ENCODE measurements at regions not wholly inside any gene's neighbourhood (a gene's known extent, or its start where the extent isn't known, plus 50 kb on each side); places are given as distances from the start of the nearest gene placed in this dataset.

DNA sequence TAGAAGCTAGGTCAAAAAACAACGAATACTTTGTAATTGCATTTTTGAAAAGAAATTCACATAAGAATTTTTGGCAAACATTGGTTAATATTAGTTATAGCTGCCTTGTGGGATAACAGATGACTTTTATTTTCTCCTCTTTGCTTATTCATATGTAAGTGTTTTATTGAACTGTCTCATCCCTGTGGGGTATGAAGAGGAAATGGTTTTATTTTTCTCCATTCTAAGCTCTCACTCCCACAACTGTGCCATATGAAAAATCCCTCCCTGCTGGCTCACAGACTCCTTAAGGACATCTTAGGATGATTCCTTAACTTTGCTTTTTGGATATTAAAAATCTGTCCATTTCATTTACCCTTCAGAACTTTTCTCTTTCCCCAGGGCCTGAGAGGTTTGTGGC, 300.6 kb downstream of the PPP1R2C start:
- Histone ChIP-seq H4K20me1 (ENCODE audit: control insufficient read depth, extremely low read depth, insufficient read depth, low read length) (no peaks in the 10 kb centered on the region), H3K79me2 (ENCODE audit: control insufficient read depth, insufficient read depth, low read length) (no peaks in the 10 kb centered on the region), H3K27ac (ENCODE audit: control insufficient read depth, insufficient read depth, low read length) (no peak overlapping the region), H3K4me3 (ENCODE audit: control insufficient read depth in 2 of 3, extremely low read depth in 1 of 3, insufficient read depth in 2 of 3, low read depth in 1 of 3, low read length in 3 of 3) (no peak overlapping the region), H3K4me2 (ENCODE audit: control insufficient read depth, extremely low read depth, insufficient read depth, low read depth, low read length) (no peak overlapping the region), H3K36me3 (ENCODE audit: control insufficient read depth in 2 of 2, extremely low read depth in 1 of 2, insufficient read depth in 2 of 2, low read length in 2 of 2) (no peaks in the 10 kb centered on the region), H3K27me3 (ENCODE audit: control insufficient read depth, extremely low read depth, insufficient read depth, low read length) (no peaks in the 10 kb centered on the region), H2AFZ (ENCODE audit: control insufficient read depth, low read length) (no peak overlapping the region), H3K9ac (ENCODE audit: control insufficient read depth, extremely low read depth, insufficient read depth, low read length) (no peak overlapping the region), H3K9me3 (ENCODE audit: control insufficient read depth, low read depth, low read length) (no peaks in the 10 kb centered on the region), H3K9me1 (ENCODE audit: control insufficient read depth, extremely low read depth, insufficient read depth, low read length) (no peaks in the 10 kb centered on the region), H3K4me1 (ENCODE audit: control insufficient read depth, extremely low read depth, insufficient read depth, low read length) (no peaks in the 10 kb centered on the region)
- no peak for DNase-seq (ENCODE audit: low read depth, low spot score)
- TF ChIP-seq EZH2 (IDR thresholded peaks at IDR 0.05; ENCODE audit: low read length) (no peak), CTCF (optimal IDR thresholded peaks at IDR 0.05 in 1 of 3, IDR thresholded peaks at IDR 0.05 in 1 of 3, conservative IDR thresholded peaks at IDR 0.05 in 1 of 3; ENCODE audit: extremely low read depth in 1 of 3, insufficient read depth in 2 of 3, low read length in 3 of 3) (no peak)
- dilution Hi-C loops (cut with MboI; ENCODE audit: extremely low pct_ligation_motif_present, low sequenced_read_pairs), result no loop called here
- FAIRE-seq, result no peak

GRCh38 chrX:42472727-42473126, 305.2 kb downstream of the PPP1R2C start:
- DNase-seq (ENCODE audit: low read depth, low spot score) (no peak), FAIRE-seq (no peak)
- Histone ChIP-seq H3K4me2 (ENCODE audit: control insufficient read depth, extremely low read depth, insufficient read depth, low read depth, low read length) (no peak overlapping the region), H3K27me3 (ENCODE audit: control insufficient read depth, extremely low read depth, insufficient read depth, low read length) (no peaks in the 10 kb centered on the region), H3K36me3 (ENCODE audit: control insufficient read depth in 2 of 2, extremely low read depth in 1 of 2, insufficient read depth in 2 of 2, low read length in 2 of 2) (no peaks in the 10 kb centered on the region), H3K4me3 (ENCODE audit: control insufficient read depth in 2 of 3, extremely low read depth in 1 of 3, insufficient read depth in 2 of 3, low read depth in 1 of 3, low read length in 3 of 3) (no peak overlapping the region), H3K79me2 (ENCODE audit: control insufficient read depth, insufficient read depth, low read length) (no peaks in the 10 kb centered on the region), H3K4me1 (ENCODE audit: control insufficient read depth, extremely low read depth, insufficient read depth, low read length) (no peaks in the 10 kb centered on the region), H4K20me1 (ENCODE audit: control insufficient read depth, extremely low read depth, insufficient read depth, low read length) (no peaks in the 10 kb centered on the region), H3K9me3 (ENCODE audit: control insufficient read depth, low read depth, low read length) (no peaks in the 10 kb centered on the region), H2AFZ (ENCODE audit: control insufficient read depth, low read length) (no peak overlapping the region), H3K27ac (ENCODE audit: control insufficient read depth, insufficient read depth, low read length) (no peak overlapping the region), H3K9me1 (ENCODE audit: control insufficient read depth, extremely low read depth, insufficient read depth, low read length) (no peaks in the 10 kb centered on the region), H3K9ac (ENCODE audit: control insufficient read depth, extremely low read depth, insufficient read depth, low read length) (no peak overlapping the region)
- dilution Hi-C loops (cut with MboI; ENCODE audit: extremely low pct_ligation_motif_present, low sequenced_read_pairs), result no loop called here
- TF ChIP-seq CTCF (optimal IDR thresholded peaks at IDR 0.05 in 1 of 3, IDR thresholded peaks at IDR 0.05 in 1 of 3, conservative IDR thresholded peaks at IDR 0.05 in 1 of 3; ENCODE audit: extremely low read depth in 1 of 3, insufficient read depth in 2 of 3, low read length in 3 of 3), result no peak
- TF ChIP-seq EZH2 (IDR thresholded peaks at IDR 0.05; ENCODE audit: low read length), result no peak

Data from keratinocyte (primary cell).